ENCODE measurements at regions not wholly inside any gene's neighbourhood (a gene's known extent, or its start where the extent isn't known, plus 50 kb on each side); places are given as distances from the start of the nearest gene placed in this dataset.

- Mint-ChIP-seq H3K27ac (no peak overlapping the region), H3K4me1 (ENCODE audit: low read depth) (no peaks in the 10 kb centered on the region)
Observed at GRCh38 chr9:130755377-130756007, 61.9 kb downstream of the EXOSC2 start.

GRCh38 chr9:130756037-130756436 lies 62.5 kb downstream of the EXOSC2 start:
- no peak overlapping the region for H3K27ac Mint-ChIP-seq

More at GRCh38 chr9:130755377-130756007, 61.9 kb downstream of the EXOSC2 start:
- no peak overlapping the region for H3K4me3 Mint-ChIP-seq
- H3K27me3 Mint-ChIP-seq (ENCODE audit: low read depth): no peaks in the 10 kb centered on the region
- no peaks in the 10 kb centered on the region for H3K9me3 Mint-ChIP-seq
- DNase-seq (no peak), ATAC-seq (replicated peaks in 1 of 2) (no peak)
- H3K36me3 Mint-ChIP-seq (ENCODE audit: insufficient read depth in 2 of 2): no peaks in the 10 kb centered on the region

GRCh38 chr9:130756455-130757152 lies 63.0 kb downstream of the EXOSC2 start:
- no peaks in the 10 kb centered on the region for H3K36me3 Mint-ChIP-seq (ENCODE audit: insufficient read depth in 2 of 2)
- no peak overlapping the region for H3K4me3 Mint-ChIP-seq
- no peaks in the 10 kb centered on the region for H3K27me3 Mint-ChIP-seq (ENCODE audit: low read depth)
- H3K4me1 Mint-ChIP-seq (ENCODE audit: low read depth): peaks cover 6% of the 10 kb centered on the region
- no peak overlapping the region for H3K27ac Mint-ChIP-seq
- DNase-seq: no peak
- ATAC-seq (replicated peaks in 1 of 2): no peak
- H3K9me3 Mint-ChIP-seq: no peaks in the 10 kb centered on the region

More at GRCh38 chr9:130756037-130756436, 62.5 kb downstream of the EXOSC2 start:
- Mint-ChIP-seq H3K4me3 (no peak overlapping the region), H3K36me3 (ENCODE audit: insufficient read depth in 2 of 2) (no peaks in the 10 kb centered on the region), H3K9me3 (no peaks in the 10 kb centered on the region), H3K27me3 (ENCODE audit: low read depth) (no peaks in the 10 kb centered on the region), H3K4me1 (ENCODE audit: low read depth) (peaks cover under 1% of the 10 kb centered on the region)
- no peak for ATAC-seq (replicated peaks in 1 of 2)
- no peak for DNase-seq

GRCh38 chr9:130759738-130760137 lies 66.2 kb downstream of the EXOSC2 start:
- no peaks in the 10 kb centered on the region for H3K27me3 Mint-ChIP-seq (ENCODE audit: low read depth)
- H3K9me3 Mint-ChIP-seq: no peaks in the 10 kb centered on the region
- H3K4me3 Mint-ChIP-seq: no peak overlapping the region
- H3K27ac Mint-ChIP-seq: no peak overlapping the region
- H3K4me1 Mint-ChIP-seq (ENCODE audit: low read depth): peaks cover 28% of the 10 kb centered on the region
- DNase-seq (no peak), ATAC-seq (replicated peaks in 1 of 2) (no peak)
- no peaks in the 10 kb centered on the region for H3K36me3 Mint-ChIP-seq (ENCODE audit: insufficient read depth in 2 of 2)

- ATAC-seq (replicated peaks in 1 of 2) (no peak), DNase-seq (no peak)
- Mint-ChIP-seq H3K36me3 (ENCODE audit: insufficient read depth in 2 of 2) (no peaks in the 10 kb centered on the region), H3K27ac (no peak overlapping the region), H3K4me3 (no peak overlapping the region), H3K4me1 (ENCODE audit: low read depth) (peaks cover 54% of the 10 kb centered on the region), H3K27me3 (ENCODE audit: low read depth) (no peaks in the 10 kb centered on the region), H3K9me3 (no peaks in the 10 kb centered on the region)
Observed at GRCh38 chr9:130763331-130764171, 70.0 kb downstream of the EXOSC2 start.

GRCh38 chr9:130765137-130766020 lies 69.7 kb upstream of the ABL1 start:
- peaks cover 54% of the 10 kb centered on the region for H3K4me1 Mint-ChIP-seq (ENCODE audit: low read depth)
- no peaks in the 10 kb centered on the region for H3K27me3 Mint-ChIP-seq (ENCODE audit: low read depth)
- ATAC-seq (replicated peaks in 1 of 2) (peak; percentile 63 to 69), DNase-seq (peak in 1 of 2 donors; percentile 16)
- H3K27ac Mint-ChIP-seq: peak overlapping the region; percentile 36
- H3K9me3 Mint-ChIP-seq: no peaks in the 10 kb centered on the region
- H3K36me3 Mint-ChIP-seq (ENCODE audit: insufficient read depth in 2 of 2): no peaks in the 10 kb centered on the region
- peak overlapping the region in 1 of 2 donors; percentile 52 for H3K4me3 Mint-ChIP-seq

- H3K4me1 Mint-ChIP-seq (ENCODE audit: low read depth): peaks cover 52% of the 10 kb centered on the region
- peak; percentile 8 to 14 for DNase-seq
Observed at GRCh38 chr9:130766021-130766926, 68.8 kb upstream of the ABL1 start.

GRCh38 chr9:130766927-130767307 lies 68.1 kb upstream of the ABL1 start:
- no peak for DNase-seq
- H3K9me3 Mint-ChIP-seq: no peaks in the 10 kb centered on the region
- peak overlapping the region; percentile 21 for H3K27ac Mint-ChIP-seq
- no peaks in the 10 kb centered on the region for H3K36me3 Mint-ChIP-seq (ENCODE audit: insufficient read depth in 2 of 2)
- ATAC-seq (replicated peaks in 1 of 2): no peak
- H3K4me3 Mint-ChIP-seq: no peak overlapping the region
- H3K4me1 Mint-ChIP-seq (ENCODE audit: low read depth): peaks cover 45% of the 10 kb centered on the region
- H3K27me3 Mint-ChIP-seq (ENCODE audit: low read depth): no peaks in the 10 kb centered on the region

More at GRCh38 chr9:130766021-130766926, 68.8 kb upstream of the ABL1 start:
- H3K4me3 Mint-ChIP-seq: peak overlapping the region in 1 of 2 donors; percentile 52
- peak; percentile 52 to 59 for ATAC-seq (replicated peaks in 1 of 2)
- no peaks in the 10 kb centered on the region for H3K27me3 Mint-ChIP-seq (ENCODE audit: low read depth)
- H3K27ac Mint-ChIP-seq: peak overlapping the region; percentile 36
- H3K36me3 Mint-ChIP-seq (ENCODE audit: insufficient read depth in 2 of 2): no peaks in the 10 kb centered on the region
- no peaks in the 10 kb centered on the region for H3K9me3 Mint-ChIP-seq

GRCh38 chr9:130768265-130768664 lies 66.8 kb upstream of the ABL1 start:
- H3K27ac Mint-ChIP-seq: no peak overlapping the region
- H3K27me3 Mint-ChIP-seq (ENCODE audit: low read depth): no peaks in the 10 kb centered on the region
- DNase-seq (no peak), ATAC-seq (replicated peaks in 1 of 2) (no peak)
- no peaks in the 10 kb centered on the region for H3K9me3 Mint-ChIP-seq
- no peaks in the 10 kb centered on the region for H3K36me3 Mint-ChIP-seq (ENCODE audit: insufficient read depth in 2 of 2)
- H3K4me1 Mint-ChIP-seq (ENCODE audit: low read depth): peaks cover 39% of the 10 kb centered on the region
- no peak overlapping the region for H3K4me3 Mint-ChIP-seq

- no peaks in the 10 kb centered on the region for H3K9me3 Mint-ChIP-seq
- no peak overlapping the region for H3K27ac Mint-ChIP-seq
- peaks cover 35% of the 10 kb centered on the region for H3K4me1 Mint-ChIP-seq (ENCODE audit: low read depth)
- DNase-seq: no peak
- no peak for ATAC-seq (replicated peaks in 1 of 2)
- H3K36me3 Mint-ChIP-seq (ENCODE audit: insufficient read depth in 2 of 2): no peaks in the 10 kb centered on the region
- H3K27me3 Mint-ChIP-seq (ENCODE audit: low read depth): no peaks in the 10 kb centered on the region
- no peak overlapping the region for H3K4me3 Mint-ChIP-seq
Observed at GRCh38 chr9:130768891-130769403, 66.1 kb upstream of the ABL1 start.

- H3K27me3 Mint-ChIP-seq (ENCODE audit: low read depth): no peaks in the 10 kb centered on the region
- H3K27ac Mint-ChIP-seq: no peak overlapping the region
- peaks cover 33% of the 10 kb centered on the region for H3K4me1 Mint-ChIP-seq (ENCODE audit: low read depth)
- no peak for DNase-seq
- ATAC-seq (replicated peaks in 1 of 2): no peak
- peaks cover 0 to 2% of the 10 kb centered on the region in 2 donors for H3K9me3 Mint-ChIP-seq
- no peak overlapping the region for H3K4me3 Mint-ChIP-seq
- H3K36me3 Mint-ChIP-seq (ENCODE audit: insufficient read depth in 2 of 2): peaks cover 1 to 2% of the 10 kb centered on the region in 2 donors
Observed at GRCh38 chr9:130770093-130770492, 65.0 kb upstream of the ABL1 start.
